Mesodermal cell (in vitro differentiated cells): ENCODE measurements at regions not wholly inside any gene's neighbourhood (a gene's known extent, or its start where the extent isn't known, plus 50 kb on each side); places are given as distances from the start of the nearest gene placed in this dataset.
A peak's percentile ranks its signal among the peaks of the same experiment; 100 is the strongest.

ENCODE experiments used
- H3K27ac ChIP-seq: 2 replicates; pipeline ENCODE4 v1.7.0; 2013; ENCODE audit warnings: mild to moderate bottlenecking, low read depth, low read length, moderate library complexity; ENCODE audit not compliant: severe bottlenecking
- H3K36me3 ChIP-seq: 2 replicates; pipeline ENCODE4 v1.7.1; 2013; ENCODE audit warnings: mild to moderate bottlenecking, low read length, moderate library complexity; ENCODE audit not compliant: control insufficient read depth, insufficient read depth
- H3K4me1 ChIP-seq: one replicate; pipeline ENCODE4 v1.7.1; 2013; ENCODE audit warnings: mild to moderate bottlenecking, low read length; ENCODE audit not compliant: insufficient read depth, control insufficient read depth, poor library complexity, severe bottlenecking
- H3K4me3 ChIP-seq: 2 replicates; pipeline ENCODE4 v1.7.0; 2013; ENCODE audit warnings: low read length, control low read depth, mild to moderate bottlenecking; ENCODE audit not compliant: insufficient read depth, poor library complexity, severe bottlenecking; ENCODE audit errors: extremely low read depth
- H3K9me3 ChIP-seq: 2 replicates; pipeline ENCODE4 v1.7.1; 2013; ENCODE audit warnings: mild to moderate bottlenecking, low read length, moderate library complexity; ENCODE audit not compliant: control insufficient read depth
- WGBS, 2 experiments: methylation state at CpG; one replicate each; pipeline ENCODE4 v1.1.5; 2013; ENCODE audit warnings: missing lambda C conversion rate in 2 of 2; ENCODE audit not compliant: insufficient coverage in 2 of 2; 5-methylcytosine and 5-hydroxymethylcytosine counted together

DNA sequence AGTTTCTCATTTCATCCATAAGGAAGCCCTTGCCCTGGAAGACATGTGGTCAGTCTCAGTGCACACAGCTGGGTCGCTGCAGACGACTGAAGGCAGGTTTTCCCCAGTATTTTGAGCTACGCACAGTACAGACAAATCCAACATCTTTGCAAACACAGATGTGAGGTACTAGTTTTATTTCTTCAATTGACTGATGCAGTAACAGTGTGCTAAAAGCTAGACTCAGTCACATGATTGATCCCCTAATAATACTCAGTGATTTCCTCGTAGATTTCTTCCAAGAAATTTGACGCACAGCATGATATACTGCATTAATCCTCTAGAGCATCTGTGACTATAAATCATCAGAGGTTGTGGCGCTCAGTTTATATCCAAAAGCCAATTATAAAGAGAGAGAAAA is 346.1 kb downstream of the DIRAS2 start:
- Histone ChIP-seq H3K27ac (no peak overlapping the region), H3K9me3 (no peaks in the 10 kb centered on the region)
- 80 to 81% methylated on average over 3 to 5 of the region's 6 CpGs for WGBS, 2 experiments

DNA sequence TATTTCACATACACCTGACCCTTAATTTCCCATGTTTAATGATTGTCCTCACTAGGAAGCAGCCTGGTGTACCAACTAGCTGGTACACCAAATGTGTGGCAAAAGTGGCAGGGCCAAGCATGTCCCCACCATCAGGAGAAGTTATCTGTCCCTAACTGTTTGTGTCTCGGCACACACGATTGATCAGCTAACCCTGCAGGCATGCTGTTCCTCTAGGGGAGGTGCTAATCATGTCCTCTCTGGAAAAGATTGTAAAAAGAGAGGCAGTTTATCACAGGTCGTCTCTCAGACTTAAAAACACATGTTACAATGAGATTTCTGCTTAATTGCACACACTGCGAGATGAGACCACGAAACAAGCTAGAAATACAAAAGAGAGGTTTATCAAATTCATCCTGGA is 342.7 kb downstream of the DIRAS2 start:
- 52 to 67% methylated on average over 5 of the region's 5 CpGs for WGBS, 2 experiments
- H3K9me3 ChIP-seq = no peaks in the 10 kb centered on the region
- no peak overlapping the region for H3K4me3 ChIP-seq
- no peaks in the 10 kb centered on the region for H3K36me3 ChIP-seq
- peaks cover 12% of the 10 kb centered on the region for H3K4me1 ChIP-seq
- no peak overlapping the region for H3K27ac ChIP-seq

More for the DNA sequence above, 346.1 kb downstream of the DIRAS2 start:
- Histone ChIP-seq H3K4me3 (no peak overlapping the region), H3K4me1 (peaks cover 12% of the 10 kb centered on the region), H3K36me3 (no peaks in the 10 kb centered on the region)

DNA sequence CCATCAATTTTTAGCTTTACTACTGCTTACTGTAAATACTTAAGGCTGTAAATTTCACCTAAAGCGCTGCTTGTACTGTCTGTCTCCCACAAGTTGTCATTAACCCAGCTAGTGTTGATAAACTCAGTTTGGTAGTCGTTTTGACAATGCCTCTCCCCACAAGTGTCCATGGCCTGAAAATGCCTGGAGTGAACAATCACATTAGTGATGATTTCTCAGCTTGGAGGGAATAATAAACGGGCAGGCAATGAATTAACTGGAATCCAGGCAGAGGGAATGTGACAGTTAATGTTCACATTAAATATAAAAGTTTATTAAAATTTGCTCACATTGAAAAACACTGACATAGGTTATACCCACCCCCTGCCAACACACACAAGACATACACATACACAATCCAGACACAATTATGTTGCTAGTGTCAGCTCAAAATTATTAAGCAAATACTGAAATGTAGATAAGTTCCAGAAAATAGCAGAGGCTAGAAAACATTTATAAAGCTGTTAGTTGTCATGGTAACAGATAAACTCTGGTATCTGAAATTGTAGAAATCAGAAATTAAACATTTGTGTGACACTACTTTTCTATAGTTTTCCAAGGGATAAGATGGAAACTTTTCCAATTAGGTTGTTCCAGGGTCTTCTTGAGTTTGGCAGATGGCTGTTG is 341.9 kb downstream of the DIRAS2 start:
- Histone ChIP-seq H3K9me3 (no peaks in the 10 kb centered on the region), H3K4me1 (peaks cover 12% of the 10 kb centered on the region), H3K27ac (peak overlapping the region; percentile 82), H3K4me3 (no peak overlapping the region), H3K36me3 (no peaks in the 10 kb centered on the region)
- 50% methylated on average over 1 of the region's 3 CpGs; no CpG with 5 or more reads in 1 of the 2 experiments for WGBS, 2 experiments

DNA sequence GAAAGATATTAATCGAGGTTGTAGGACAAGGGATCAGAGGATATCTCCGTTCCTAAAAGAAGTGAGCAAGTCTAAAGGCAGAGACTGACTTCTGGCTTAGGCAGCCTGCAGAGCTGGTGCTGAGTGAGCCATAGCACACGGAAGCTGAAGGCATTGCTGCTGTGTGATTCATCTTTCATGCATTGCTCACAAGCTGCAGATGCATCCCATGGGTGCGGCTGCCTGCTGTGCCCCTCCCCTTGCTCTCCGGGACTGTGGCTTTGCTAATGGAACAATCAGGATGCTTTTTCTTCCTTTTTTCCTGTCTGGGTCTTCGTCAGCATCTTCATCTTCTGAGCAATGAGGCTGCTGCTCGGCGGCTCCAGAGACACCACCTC is 341.4 kb downstream of the DIRAS2 start:
- Histone ChIP-seq H3K4me3 (no peak overlapping the region), H3K36me3 (no peaks in the 10 kb centered on the region), H3K4me1 (peaks cover 12% of the 10 kb centered on the region), H3K9me3 (no peaks in the 10 kb centered on the region), H3K27ac (peak overlapping the region; percentile 82)
- 42 to 44% methylated on average over 8 of the region's 8 CpGs for WGBS, 2 experiments

DNA sequence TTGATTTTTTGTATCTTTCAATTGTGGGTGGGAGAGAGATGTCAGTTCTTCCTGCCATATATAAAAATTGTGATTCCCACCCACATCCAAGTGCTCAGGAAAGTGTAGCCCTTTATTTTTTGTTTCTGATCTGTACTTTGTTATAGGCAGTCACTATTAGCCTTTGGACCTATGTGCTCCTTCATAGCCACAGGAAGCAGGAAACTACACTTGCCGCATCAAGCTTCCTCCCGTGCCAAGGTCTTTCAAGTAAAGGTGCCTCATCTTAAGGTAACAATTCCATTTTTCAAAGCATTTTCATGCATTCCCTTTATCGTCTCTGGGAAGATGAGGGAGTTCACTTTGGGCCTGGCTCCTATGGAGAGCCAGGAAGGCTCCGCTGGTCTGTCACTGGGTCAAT is 339.0 kb downstream of the DIRAS2 start:
- no peak overlapping the region for H3K4me3 ChIP-seq
- H3K27ac ChIP-seq = no peak overlapping the region
- WGBS, 2 experiments = 95 to 100% methylated on average over 2 to 4 of the region's 4 CpGs
- H3K36me3 ChIP-seq = no peaks in the 10 kb centered on the region
- peaks cover 12% of the 10 kb centered on the region for H3K4me1 ChIP-seq
- no peaks in the 10 kb centered on the region for H3K9me3 ChIP-seq

DNA sequence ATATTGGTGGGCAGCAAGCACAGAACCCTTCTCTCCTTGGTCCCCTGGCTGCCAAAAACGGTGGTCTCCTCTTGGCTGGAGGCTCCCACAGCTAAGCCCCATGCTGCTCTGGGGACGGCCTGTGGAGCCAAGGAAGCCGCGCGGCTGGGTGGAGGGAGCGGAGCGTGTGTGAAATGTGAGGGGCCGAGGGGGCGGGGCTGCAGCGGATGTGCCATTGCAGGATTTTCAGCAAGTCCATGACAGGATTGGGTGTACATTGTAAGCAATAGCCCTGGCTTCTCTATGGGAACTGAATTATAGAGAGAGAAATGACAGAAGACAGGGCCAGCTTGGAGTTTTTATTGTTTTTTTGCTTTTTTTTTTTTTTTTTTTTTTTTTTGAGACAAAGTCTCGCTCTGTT is 336.5 kb downstream of the DIRAS2 start:
- 91 to 100% methylated on average over 5 to 11 of the region's 11 CpGs for whole genome bisulfite sequencing, 2 experiments
- no peak overlapping the region for H3K27ac ChIP-seq
- H3K9me3 ChIP-seq = no peaks in the 10 kb centered on the region
- no peaks in the 10 kb centered on the region for H3K36me3 ChIP-seq
- H3K4me3 ChIP-seq = no peak overlapping the region
- H3K4me1 ChIP-seq = peaks cover under 1% of the 10 kb centered on the region

DNA sequence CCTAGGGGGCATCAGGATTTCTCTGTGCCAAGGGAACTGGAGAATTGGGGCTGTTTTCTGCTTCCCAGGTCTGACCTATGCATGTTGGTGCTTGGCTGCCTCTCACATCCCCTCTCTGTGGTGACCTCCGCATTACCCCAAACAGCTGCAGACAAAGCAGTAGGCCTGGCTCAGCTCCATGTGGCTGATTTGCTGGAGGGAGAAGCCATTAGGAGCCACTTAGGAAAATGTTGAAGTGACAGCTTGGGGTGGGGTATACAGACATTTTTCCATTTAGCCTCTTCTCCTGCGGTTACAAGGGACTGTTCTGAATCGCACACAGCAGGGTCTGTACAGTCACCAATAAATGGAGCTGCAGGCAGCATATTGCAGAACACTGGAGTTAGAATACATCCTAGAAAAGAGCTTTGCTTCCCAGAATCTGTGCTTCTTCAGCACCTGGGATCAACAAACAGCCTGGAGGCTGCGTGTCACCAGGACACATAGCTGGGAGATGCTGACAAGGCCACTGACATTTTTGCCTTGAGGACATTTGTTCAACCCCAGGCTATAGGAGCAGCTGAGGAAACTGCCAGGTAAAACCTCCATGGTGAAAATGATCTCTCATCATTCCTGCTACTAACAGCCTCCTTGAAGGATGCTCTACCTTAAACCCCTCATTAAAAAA is 335.3 kb downstream of the DIRAS2 start:
- H3K4me1 ChIP-seq = no peaks in the 10 kb centered on the region
- 91 to 100% methylated on average over 3 of the region's 4 CpGs for WGBS, 2 experiments
- H3K27ac ChIP-seq = no peak overlapping the region
- no peaks in the 10 kb centered on the region for H3K36me3 ChIP-seq
- H3K4me3 ChIP-seq = no peak overlapping the region
- no peaks in the 10 kb centered on the region for H3K9me3 ChIP-seq

DNA sequence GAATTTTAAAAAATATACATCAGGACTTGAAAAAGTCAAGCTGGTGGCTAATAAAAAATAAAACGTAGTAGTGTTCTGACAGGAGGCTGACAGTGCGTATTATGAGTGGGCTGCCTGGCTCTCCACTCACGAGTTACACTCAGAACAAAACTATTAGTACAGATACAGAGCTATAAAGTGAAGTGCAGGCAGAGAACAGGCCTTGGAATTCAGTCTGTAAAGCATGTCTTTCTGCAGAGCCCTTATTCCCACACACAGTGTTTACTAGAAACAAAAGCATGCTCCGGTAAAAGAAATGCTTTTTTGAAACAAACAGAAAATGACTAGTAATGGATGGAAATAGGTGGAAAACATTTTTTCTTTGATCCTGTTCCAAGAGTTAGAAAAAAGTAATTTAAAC is 334.7 kb downstream of the DIRAS2 start:
- H3K4me3 ChIP-seq = no peak overlapping the region
- H3K27ac ChIP-seq = no peak overlapping the region
- 71 to 73% methylated on average over 1 to 2 of the region's 4 CpGs for WGBS, 2 experiments
- no peaks in the 10 kb centered on the region for H3K4me1 ChIP-seq
- H3K36me3 ChIP-seq = no peaks in the 10 kb centered on the region
- no peaks in the 10 kb centered on the region for H3K9me3 ChIP-seq

DNA sequence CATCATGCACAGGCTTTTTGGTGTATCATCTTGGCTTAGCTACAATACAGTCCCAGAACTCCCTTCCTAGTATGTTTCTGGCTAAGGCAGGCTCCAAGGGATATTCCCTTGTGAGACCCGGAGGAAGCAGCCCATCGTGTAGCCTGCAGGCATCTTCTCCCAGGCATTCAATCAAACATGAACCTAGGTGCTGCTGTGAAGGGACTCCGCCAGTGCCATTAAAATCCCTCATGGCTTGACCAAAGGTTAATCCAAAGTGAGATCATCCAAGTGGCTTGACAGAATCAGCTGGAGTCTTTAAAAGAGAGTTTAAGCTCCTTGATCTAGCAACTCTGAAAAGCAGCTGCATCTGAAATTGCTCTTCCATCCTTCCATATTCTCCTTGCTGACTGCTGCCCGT is 333.9 kb downstream of the DIRAS2 start:
- no peaks in the 10 kb centered on the region for H3K4me1 ChIP-seq
- 89 to 100% methylated on average over 2 to 3 of the region's 4 CpGs for WGBS, 2 experiments
- no peak overlapping the region for H3K4me3 ChIP-seq
- H3K9me3 ChIP-seq = no peaks in the 10 kb centered on the region
- no peaks in the 10 kb centered on the region for H3K36me3 ChIP-seq
- H3K27ac ChIP-seq = no peak overlapping the region

DNA sequence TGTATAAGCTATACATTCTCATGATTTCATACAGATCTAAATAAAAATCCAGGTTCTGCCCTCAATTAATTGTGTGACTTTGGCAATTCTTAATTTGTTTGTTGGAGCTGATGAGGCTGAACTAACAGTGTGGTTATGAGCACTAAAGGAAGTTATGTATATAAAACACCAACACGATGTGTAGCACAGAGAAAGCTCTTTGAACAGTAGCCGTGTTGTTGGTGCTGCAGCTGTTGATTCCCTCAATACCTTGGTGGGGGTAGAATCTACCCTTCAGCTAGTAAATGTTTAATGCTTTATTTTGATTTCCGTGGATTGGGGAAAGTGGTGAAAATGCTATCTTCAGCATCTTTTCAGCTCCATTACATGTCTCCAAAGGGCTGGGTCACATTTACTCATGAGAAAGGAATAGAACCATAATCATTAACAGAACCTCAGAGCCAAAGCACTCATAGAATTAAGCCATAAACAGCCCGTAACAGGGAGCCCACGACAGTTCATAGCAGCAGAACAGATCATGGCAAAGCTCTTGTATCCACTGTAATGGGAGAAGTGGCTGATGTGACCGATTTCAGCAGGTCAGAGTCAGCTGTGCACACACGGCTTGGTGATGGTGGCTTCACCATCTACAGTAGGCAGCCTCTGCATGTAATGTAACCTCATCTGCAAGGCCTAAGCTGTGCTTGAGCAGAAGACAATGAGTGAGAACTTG is 332.7 kb downstream of the DIRAS2 start:
- WGBS, 2 experiments = 92% methylated on average over 3 to 6 of the region's 7 CpGs
- Histone ChIP-seq H3K4me3 (no peak overlapping the region), H3K27ac (no peak overlapping the region), H3K4me1 (no peaks in the 10 kb centered on the region), H3K9me3 (no peaks in the 10 kb centered on the region), H3K36me3 (no peaks in the 10 kb centered on the region)

DNA sequence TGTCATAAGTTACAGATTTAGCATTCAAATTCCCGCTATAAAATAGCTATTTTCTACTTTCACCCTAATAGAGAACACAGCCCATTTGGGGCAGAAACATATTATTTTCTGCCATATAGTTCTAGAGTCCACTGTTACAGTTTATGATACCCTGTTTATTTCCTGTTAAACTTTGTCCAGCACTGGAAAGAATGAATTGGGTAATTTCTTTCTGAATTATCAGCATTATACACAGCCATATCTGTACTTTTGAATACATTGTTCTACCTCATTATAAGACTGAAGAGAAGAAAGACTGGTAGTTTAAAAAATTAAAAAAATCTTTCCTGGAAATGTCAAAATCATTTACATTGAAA is 332.1 kb downstream of the DIRAS2 start:
- no CpG with 5 or more reads among the region's 1 CpG for WGBS, 2 experiments
- no peaks in the 10 kb centered on the region for H3K9me3 ChIP-seq
- no peak overlapping the region for H3K27ac ChIP-seq
- H3K4me1 ChIP-seq = no peaks in the 10 kb centered on the region
- no peaks in the 10 kb centered on the region for H3K36me3 ChIP-seq
- H3K4me3 ChIP-seq = no peak overlapping the region
